Stimulated activated CD8-positive, alpha-beta memory T cell treated with anti-CD3 and anti-CD28 coated beads, Interleukin-7, amount 100 ng/mL, for 24 hours (primary cell): ENCODE measurements at regions not wholly inside any gene's neighbourhood (a gene's known extent, or its start where the extent isn't known, plus 50 kb on each side); places are given as distances from the start of the nearest gene placed in this dataset.
"Not testable (repeated sequence)": the region's sequence is repeated elsewhere in the genome, so short reads cannot be mapped to it uniquely, and the experiment has no call there.

Experiments
- DNase-seq: peaks from one replicate; pipeline ENCODE4 v3.0.0-alpha.2; 2020; ENCODE audit warnings: low read depth

DNA sequence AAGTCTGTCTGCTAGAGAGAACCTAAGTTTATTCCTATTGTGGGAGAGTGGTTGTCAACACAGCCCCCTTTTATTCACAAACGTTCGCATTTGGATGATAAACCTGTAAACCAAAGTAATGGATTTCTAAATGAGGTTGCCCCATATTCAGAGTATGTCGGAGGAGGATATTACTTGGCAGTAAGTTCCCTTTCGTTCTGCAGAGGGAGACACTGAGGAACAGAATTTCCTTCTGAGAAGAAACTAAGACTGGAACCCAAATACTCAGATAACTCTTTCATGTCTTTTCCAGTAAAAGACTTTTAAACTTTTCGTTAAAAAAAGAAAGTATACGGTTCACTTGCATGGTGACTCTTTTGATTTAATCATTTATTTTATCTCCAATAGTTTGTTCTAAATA is 754.6 kb upstream of the MMS22L start:
- DNase-seq, result no peak

DNA sequence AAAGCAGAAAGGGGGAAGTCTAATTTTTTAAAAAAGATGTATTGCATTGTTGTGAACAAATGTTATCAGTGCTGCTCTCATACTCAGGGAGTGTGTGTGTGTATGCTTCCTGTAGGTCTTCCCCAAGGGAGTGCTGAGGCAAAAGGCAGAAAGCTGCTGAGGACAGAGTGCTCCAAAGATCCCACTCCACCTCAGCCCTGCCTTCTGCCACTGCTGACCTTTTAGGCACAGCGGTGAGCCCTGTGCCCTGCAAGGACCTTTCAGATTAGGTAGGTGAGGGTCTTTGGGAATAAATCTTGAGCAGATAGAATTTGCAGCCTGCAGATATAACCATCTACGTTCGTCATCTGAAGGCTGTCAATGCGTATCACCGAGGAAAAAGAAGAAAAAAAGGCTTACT is 756.4 kb upstream of the MMS22L start:
- no peak for DNase-seq

DNA sequence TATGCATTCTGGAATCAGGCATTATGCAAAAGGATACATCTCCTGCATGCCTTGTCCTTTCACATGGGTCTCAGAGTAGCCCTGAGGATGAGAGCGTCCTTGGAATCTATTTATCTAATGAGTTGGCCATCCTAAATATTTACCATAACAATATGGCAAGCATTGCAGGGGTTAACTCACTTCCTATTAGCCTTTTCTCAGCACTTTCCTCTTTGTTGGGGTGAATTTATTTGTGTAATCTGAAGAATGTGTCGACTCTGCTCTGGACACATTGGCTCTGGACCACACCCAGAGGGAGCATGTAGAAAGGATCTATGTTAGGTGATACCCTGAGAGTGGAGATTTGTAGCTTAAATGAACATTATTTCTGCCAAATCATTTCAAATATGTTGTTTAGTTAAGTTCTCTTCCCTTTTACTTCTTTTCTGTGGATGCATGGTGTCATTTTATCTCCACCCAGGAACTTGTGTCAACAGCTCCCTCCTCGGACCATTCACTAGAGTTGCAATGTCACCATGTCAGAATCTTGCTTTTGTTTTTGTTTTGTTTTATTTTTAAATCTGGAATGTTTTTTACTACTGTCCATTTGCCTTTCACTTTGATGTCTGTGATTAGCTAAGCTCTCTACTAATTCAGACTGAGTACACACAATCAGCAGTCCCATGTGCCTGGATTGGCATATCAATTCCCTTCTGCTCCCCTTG is 757.0 kb upstream of the MMS22L start:
- no peak for DNase-seq

DNA sequence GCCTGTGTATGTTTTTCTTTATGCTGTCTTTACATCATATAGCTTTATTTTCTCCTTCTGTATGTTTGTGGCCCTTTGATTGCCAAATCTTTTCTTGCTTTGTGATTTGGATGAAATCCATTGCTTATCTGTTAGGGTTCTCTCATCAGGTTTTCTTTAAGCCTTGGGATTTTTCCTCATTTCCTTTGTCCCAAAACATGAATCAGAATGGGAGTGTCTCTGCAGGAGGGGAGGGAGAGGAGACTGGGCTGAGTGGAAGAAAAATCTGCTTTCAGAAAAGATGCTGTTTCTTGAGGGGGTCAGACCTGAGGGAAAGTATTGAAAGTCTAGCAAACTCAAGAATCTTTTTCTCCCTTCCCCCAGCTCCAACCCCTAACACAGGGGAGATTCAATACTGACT is 758.0 kb upstream of the MMS22L start:
- DNase-seq, result no peak

DNA sequence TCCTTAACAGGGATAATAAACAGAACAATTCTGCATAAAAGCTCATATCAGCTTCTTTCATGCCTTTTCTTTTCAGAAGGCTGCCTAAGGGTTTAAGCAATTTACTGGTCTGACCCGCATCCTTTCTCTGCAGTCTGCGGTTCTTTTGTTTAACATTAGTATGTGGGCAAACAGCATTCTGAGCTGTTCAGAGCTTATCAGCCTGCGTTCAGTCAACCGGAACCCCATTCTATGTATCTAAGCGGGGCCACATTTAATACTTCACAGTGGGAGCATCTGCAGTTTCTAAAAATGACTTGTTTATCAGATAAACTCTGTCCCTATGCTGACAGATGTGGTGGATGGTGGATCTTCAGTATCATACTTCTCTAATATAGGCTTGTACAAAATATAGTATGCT is 758.9 kb upstream of the MMS22L start:
- DNase-seq, result no peak

DNA sequence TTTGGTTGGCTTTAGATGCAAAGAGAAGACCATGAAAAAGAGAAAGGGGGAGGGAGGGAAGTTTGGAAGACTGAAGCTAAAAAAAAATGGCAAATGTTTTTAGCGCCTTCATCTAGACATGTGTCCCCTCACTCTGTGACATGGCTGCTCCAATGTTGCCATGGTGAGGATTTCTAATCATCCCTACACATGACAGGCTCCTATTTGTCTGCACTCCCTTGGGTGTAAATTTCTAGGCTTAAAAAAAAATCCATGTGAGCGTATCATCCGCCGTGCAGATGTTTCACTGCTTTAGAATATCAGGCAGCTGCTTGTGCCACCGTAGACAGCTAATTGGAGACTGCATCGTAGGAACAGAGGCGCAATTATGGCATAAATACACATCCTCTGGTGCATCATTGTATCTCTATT is 761.1 kb upstream of the MMS22L start:
- no peak for DNase-seq

DNA sequence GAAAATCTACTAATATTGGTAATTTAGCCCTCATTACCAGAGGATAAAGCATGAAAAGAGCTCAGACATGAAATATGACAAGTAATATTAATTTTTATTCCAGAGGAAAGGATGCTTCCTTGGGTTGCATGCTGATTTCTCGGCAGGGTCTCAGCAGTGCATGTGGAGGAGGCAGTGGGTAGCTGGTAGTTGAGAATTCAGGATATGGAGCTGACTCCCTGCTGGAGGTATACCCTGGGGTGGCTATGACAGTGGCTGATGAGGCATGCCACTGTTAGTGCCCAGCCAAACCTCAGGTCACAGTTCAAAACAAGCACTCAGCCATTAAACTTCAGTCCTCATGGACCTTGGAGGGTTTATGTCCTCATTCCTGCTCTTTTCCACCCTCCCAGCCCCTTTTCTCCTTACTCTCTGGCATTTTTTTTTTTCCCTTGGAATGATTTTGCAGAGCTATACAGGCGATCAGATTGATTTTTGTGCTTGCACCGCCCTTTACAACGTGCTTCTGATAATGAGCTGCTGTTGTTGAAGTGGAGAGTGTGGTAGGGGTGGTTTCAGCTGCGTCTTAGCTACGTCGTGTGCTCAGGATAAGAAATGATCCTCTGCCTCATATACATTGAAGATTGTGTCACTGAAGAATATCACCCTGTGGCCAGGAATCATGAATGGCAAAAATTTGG is 761.9 kb upstream of the MMS22L start:
- DNase-seq, result no peak

DNA sequence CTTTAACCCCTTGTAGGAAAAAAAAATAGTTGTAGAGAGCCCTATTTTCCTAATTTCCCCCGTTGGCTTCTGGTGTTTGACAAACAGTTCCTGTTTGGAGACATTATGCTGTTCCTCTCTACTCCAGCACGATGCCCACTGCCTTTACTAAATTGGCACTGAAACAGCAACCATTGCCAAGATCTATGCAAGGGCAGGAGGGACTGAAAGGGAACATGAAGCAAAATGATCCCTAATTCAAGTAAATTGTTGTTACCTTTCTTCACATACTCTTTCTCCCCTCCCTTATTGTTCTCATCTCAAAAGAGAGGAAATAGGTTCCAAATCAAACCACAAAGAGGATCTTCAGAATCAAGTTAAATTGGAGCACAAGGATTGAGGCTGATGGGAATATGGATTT is 764.1 kb upstream of the MMS22L start:
- no peak for DNase-seq

DNA sequence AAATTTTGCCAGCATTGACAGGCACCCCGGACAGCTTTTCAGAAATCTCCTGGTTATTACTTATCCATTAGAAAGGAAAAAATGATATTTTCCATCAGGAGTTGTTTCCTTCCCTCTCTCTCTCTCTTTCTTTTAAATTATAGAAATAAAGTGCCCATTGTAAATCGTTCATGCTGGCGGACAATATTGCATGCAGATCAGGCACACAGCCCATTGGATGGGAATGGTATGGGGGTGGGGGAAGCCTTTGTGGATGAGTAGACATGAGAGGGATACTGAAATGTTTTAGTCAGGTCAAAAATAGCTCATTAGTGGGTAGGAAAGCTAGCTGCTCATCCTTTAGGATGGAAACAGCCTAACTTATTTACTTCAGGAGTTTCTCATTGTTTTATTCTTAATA is 764.9 kb upstream of the MMS22L start:
- no peak for DNase-seq

DNA sequence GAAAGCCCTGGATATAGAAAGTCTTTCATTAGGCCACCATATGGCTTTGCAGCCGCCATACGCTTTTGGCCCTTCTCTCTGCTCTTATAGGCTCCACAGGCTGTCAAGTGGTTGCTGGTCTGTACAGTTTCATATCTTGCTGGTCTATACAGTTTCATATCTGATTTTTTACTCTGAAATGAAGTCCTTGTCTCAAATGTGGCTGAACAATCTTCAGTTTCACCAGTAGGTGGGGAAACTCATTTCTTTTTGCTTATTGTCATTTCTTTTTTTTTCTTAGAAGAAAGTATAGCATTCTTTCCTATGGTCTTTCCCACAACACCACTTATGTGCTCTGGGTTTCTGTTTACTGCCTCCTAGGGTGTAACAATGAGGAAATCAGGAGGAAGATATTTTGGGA is 771.4 kb upstream of the MMS22L start:
- DNase-seq, result no peak

DNA sequence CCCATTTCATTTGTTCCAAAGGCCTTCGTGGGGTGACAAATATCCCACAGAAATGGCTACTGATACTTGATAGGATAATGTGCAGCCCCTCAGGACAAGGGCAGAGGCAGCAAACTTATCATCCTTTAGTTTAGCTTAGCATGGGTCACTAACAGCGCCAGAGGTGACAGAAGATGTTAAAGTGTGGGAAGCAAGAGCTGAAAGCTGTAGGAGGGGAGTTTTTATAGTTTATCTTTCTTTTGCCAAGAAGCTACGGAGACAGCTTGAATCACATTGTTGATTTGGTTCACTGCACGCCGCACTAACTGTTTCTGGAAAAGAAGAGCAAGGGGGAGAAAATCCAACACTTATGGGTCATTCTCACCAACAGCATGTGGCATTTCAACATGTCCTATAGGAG is 773.9 kb upstream of the MMS22L start:
- DNase-seq, result no peak

DNA sequence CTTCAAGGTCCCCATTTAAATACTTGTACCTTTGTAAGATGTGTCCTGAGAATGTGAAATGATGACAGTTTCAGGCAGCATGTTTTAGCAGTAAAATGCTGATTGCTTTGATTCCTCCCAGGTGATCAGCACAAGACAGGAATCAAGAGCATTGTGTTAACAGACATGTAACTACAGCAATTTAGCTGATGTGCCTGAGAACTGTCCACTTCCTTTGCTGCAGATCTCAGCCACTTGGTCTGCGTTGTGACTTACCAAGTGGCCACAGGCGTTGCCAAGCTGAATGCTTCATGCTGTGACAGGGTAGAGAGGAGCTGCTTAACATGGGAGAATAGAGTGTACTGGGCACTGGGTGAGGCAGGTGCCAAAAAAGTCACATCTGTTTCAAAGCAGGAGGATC is 767.0 kb upstream of the POU3F2 start:
- DNase-seq, result no peak

DNA sequence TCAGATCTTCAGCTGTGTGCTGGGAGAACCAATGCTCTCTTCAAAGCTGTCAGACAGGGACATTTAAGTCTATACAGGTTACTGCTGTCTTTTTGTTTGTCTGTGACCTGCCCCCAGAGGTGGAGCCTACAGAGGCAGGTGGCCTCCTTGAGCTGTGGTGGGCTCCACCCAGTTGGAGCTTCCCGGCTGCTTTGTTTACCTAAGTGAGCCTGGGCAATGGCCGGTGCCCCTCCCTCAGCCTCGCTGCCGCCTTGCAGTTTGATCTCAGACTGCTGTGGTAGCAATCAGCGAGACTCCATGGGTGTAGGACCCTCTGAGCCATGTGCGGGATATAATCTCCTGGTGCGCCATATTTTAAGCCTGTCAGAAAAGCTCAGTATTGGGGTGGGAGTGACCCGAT is 745.8 kb upstream of the POU3F2 start:
- not testable (repeated sequence) for DNase-seq

DNA sequence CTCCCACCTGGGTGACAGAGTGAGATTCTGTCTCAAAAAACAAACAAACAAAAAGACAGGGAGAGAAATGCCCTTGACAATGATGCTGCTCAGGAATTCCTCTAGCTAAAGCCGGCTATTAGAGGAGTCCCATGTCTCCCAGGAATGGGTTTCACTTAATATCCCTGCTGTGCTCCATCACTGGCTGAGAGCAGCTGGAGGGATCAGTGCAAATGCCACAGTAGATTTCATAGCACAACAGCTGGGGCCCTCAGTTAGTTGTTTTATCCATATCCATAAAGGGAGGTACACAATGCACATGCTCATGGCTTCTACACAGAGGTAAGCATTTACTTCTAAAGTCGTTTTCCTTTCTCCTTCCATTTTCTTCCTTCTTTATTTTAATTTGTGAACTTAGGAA is 742.0 kb upstream of the POU3F2 start:
- DNase-seq, result no peak

DNA sequence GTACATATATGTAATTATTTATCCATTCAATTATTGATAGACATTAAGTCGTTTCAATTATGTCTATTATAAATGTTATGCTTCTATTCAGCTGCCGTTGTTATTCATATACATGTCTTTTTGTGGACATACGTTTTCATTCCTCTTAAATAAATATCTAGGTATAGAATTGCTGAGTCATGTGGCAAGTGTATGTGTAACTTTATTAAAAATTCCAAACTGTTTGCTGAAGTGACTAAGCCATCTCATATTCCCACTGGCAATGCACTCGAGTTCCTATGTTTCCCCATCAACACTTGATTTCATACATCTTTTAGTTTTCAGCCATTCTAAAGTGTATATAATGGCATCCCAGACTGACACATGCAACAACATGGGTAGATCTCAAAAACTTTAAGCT is 739.7 kb upstream of the POU3F2 start:
- no peak for DNase-seq

DNA sequence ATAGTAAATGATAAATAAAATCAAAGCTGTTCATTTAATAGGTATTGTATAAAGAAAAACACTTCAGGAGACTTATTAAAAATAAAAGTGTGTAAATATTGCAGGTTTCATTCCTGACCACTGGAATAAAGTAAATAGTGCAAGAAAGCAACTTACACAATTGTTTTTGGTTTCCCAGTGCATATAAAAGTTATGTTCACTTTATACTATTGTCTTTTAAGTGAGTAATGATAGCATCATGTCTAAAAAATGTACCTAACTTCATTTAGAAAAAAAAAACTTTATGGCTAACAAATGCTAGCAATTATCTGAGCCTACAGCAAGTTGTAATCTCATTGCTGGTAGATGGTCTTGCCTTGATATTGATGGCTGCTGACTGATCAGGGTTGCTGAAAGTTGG is 726.6 kb upstream of the POU3F2 start:
- DNase-seq, result no peak

DNA sequence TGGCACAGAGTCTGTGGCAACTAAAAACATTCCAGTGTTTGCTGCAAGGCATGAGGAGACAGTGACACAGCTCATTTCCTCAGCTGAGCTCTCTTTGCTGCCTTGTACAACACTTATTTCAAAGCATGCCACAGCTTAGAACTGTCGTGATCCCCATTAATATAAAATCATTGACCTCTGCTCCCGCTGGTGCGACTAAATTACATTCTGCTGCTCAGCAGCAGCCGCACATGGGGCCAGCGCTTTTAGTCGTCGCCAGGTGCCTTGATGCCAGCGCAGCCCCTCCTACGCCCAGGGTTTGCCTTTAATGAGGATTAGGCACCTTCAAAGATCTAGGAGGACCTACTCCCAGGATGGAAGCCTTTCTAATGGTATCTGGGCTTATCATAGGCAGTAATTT is 717.9 kb upstream of the POU3F2 start:
- no peak for DNase-seq

DNA sequence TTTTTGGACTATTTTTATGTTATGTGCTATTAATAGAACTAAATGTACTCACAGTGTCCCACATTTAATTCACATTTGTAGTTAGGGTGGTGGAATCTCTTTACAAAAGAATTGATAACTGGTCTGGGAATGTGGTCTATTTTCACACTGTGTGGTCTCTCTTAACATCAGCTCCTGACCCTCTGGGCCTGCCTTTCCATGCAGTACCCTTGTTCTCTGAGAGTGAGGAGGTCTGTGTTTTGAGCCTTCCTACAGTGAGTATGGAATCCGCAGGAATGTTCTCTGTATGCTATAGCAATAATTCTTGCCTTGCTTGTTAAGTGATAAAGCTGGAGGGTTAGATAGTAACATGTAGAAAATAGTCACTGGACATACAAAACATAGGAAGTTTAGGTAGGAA is 717.3 kb upstream of the POU3F2 start:
- DNase-seq, result no peak

DNA sequence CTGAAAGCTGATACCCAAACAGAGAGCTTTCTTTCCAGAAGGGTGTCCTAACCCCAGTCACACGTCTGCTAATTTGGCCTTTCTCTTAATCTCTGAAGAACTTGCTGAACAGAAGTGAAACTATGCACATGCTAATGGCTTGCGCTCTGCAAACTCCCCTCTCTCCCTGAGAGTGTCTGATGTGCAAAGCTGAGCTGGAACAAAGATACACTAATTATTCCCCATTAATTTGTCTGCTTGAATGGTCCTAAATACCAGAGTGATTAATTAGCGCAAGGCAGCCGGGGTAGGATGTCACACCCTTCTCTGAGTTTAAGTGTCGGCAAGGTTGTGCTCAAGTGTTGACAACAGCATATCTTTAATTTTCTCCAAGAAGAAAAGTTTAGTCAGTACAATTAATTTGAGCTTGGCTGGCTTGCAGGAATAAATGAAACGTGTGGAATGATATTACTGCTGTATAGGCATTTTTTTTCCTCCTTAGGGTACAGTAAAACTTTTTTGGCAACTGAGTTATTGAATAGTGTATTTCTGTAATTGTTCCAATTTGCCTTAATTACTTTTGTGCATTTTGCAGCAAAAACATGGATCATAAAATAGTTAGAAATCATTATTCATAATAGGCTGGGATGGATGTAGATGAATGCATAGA is 715.9 kb upstream of the POU3F2 start:
- DNase-seq, result no peak

DNA sequence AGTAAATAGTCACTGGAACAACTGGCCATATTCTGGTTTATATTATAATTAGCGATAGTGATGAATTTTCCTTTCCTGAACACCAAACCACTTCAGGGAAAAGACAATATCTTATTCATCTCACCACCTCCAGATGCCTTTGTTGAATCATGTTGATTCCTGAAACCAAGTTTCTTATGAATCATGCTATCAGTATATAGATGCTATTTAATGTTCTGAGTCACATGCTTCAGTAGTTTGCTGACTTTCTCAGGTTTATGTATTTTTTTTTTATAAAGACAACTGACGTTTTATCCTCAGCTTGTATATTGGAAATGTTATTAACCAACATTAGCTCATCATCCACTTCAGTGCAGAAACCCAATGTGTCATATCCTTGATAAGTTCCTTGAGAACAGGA is 710.2 kb upstream of the POU3F2 start:
- DNase-seq, result no peak

DNA sequence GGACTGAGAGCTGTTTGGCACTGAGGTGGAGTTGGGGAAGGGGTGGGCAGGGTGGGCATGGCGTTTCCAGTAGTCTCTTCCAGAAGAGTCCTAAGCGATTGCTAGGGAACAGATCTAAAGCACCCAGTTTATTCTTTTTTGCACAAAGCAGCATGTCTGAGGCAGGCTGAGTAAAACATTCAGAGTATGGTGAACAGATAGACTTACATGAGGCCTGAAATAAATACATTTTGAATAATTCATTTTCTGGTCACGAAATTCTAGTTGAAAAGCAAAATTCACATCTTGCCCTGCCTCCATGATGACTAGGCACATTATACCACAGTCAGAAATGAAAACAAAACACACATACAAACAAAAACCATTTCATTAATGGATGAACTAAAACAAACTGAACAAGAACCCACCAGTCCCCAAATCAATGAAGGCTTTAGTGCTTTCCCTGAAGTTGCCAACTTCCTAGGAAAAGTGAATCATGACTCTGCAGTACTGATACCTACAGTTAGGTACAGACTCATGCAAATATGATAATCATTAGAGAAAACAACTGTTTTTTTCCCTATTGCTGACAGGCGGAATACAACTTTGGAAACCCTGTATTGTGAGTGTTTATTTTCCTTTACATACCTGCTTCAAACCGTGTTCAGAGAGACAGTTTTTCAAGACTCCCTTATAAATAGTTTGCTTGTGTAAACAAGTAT is 702.9 kb upstream of the POU3F2 start:
- no peak for DNase-seq

DNA sequence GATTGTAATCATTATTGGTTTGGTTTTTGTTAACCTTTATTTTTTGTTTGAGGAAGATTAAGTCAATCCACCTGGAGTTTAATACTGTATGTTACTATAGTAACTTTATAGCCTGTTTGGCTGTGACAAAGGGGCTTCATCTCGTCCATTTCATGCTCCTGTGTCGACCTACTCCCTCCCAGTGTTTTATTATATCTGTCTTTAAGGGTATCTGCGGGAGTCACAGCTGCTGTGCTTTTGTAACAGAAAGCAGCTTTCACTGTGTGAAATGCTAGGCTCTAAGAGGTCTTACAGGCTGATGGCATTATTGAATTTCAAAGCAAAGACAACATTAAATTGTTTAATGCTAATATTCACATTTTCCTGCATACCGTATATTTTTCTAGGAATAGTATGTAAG is 698.0 kb upstream of the POU3F2 start:
- no peak for DNase-seq

DNA sequence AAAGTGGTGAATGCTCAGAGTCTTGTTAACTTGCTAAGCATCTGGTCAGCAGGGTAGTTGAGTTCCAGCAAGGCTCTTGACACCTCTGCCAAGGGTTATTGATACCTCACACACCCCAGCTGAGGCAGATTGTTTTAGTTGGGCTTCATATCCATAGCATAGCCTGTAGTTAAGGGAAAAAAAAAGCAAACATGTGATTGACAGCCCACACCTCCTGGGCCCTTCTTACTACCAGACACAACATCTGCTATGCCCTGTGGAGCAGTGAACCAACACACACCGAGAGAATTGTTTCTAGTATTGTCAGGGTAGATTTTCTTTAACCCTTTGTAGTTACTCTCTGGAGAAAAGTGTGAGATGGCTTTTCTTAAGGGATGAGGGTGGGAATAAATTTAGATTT is 697.0 kb upstream of the POU3F2 start:
- DNase-seq, result no peak
